ENCODE measurements at regions not wholly inside any gene's neighbourhood (a gene's known extent, or its start where the extent isn't known, plus 50 kb on each side); places are given as distances from the start of the nearest gene placed in this dataset.

- H3K27ac ChIP-seq (ENCODE audit: low read length), result no peak overlapping the region
- Mint-ChIP-seq H3K27me3 (peaks cover 5 to 16% of the 10 kb centered on the region in 2 donors), H3K4me3 (no peak overlapping the region), H3K9me3 (no peaks in the 10 kb centered on the region), H3K36me3 (no peaks in the 10 kb centered on the region), H3K4me1 (no peaks in the 10 kb centered on the region), H3K27ac (no peak overlapping the region)
- no peak for DNase-seq
- no peaks in the 10 kb centered on the region for H3K27me3 ChIP-seq (replicated peaks in 1 of 2; ENCODE audit: control insufficient read depth in 2 of 2, extremely low read depth in 1 of 2, insufficient read depth in 2 of 2, low read length in 1 of 2)
- no peak overlapping the region for H3K4me3 ChIP-seq (ENCODE audit: control insufficient read depth in 1 of 2, extremely low read depth in 1 of 2, low read length in 1 of 2)
- WGBS (ENCODE audit: insufficient coverage), result 57% methylated on average over 1 of the region's 2 CpGs
- H3K9me3 ChIP-seq, result no peaks in the 10 kb centered on the region
- H3K4me1 ChIP-seq (ENCODE audit: control insufficient read depth in 1 of 2, extremely low read depth in 1 of 2, insufficient read depth in 2 of 2, low read length in 2 of 2), result no peaks in the 10 kb centered on the region
- H3K36me3 ChIP-seq (ENCODE audit: control insufficient read depth in 2 of 2, extremely low read depth in 1 of 2, insufficient read depth in 1 of 2, low read length in 1 of 2), result no peaks in the 10 kb centered on the region
- ChIA-PET POLR2A (no interaction called here), CTCF (no interaction called here)
- ATAC-seq (replicated peaks in 1 of 4), result no peak
Measured at GRCh38 chr3:115494826-115495225, 128.5 kb upstream of the GAP43 start.

- no peaks in the 10 kb centered on the region for H3K9me3 Mint-ChIP-seq
- DNase-seq, result no peak
- peaks cover 1 to 20% of the 10 kb centered on the region in 2 donors for H3K27me3 Mint-ChIP-seq
- CTCF ChIA-PET, result no interaction called here
- Histone ChIP-seq H3K9me3 (no peaks in the 10 kb centered on the region), H3K4me1 (ENCODE audit: control insufficient read depth in 1 of 2, extremely low read depth in 1 of 2, insufficient read depth in 2 of 2, low read length in 2 of 2) (no peaks in the 10 kb centered on the region), H3K27me3 (replicated peaks in 1 of 2; ENCODE audit: control insufficient read depth in 2 of 2, extremely low read depth in 1 of 2, insufficient read depth in 2 of 2, low read length in 1 of 2) (no peaks in the 10 kb centered on the region), H3K36me3 (ENCODE audit: control insufficient read depth in 2 of 2, extremely low read depth in 1 of 2, insufficient read depth in 1 of 2, low read length in 1 of 2) (no peaks in the 10 kb centered on the region), H3K4me3 (ENCODE audit: control insufficient read depth in 1 of 2, extremely low read depth in 1 of 2, low read length in 1 of 2) (no peak overlapping the region), H3K27ac (ENCODE audit: low read length) (no peak overlapping the region)
- ATAC-seq (replicated peaks in 1 of 4), result no peak
- POLR2A ChIA-PET, result no interaction called here
- H3K36me3 Mint-ChIP-seq, result no peaks in the 10 kb centered on the region
- H3K4me1 Mint-ChIP-seq, result no peaks in the 10 kb centered on the region
- no peak overlapping the region for H3K27ac Mint-ChIP-seq
- no peak overlapping the region for H3K4me3 Mint-ChIP-seq
- WGBS (ENCODE audit: insufficient coverage), result no CpG with 5 or more reads among the region's 1 CpG
Measured at GRCh38 chr3:115498421-115498820, 124.9 kb upstream of the GAP43 start.

GRCh38 chr3:115498898-115499297 is 124.4 kb upstream of the GAP43 start:
- no peak for DNase-seq
- H3K27me3 Mint-ChIP-seq, result peaks cover 1 to 19% of the 10 kb centered on the region in 2 donors
- ChIA-PET POLR2A (no interaction called here), CTCF (no interaction called here)
- no CpG with 5 or more reads among the region's 1 CpG for WGBS (ENCODE audit: insufficient coverage)
- H3K4me3 Mint-ChIP-seq, result no peak overlapping the region
- no peaks in the 10 kb centered on the region for H3K9me3 Mint-ChIP-seq
- no peaks in the 10 kb centered on the region for H3K36me3 Mint-ChIP-seq
- Histone ChIP-seq H3K36me3 (ENCODE audit: control insufficient read depth in 2 of 2, extremely low read depth in 1 of 2, insufficient read depth in 1 of 2, low read length in 1 of 2) (no peaks in the 10 kb centered on the region), H3K27me3 (replicated peaks in 1 of 2; ENCODE audit: control insufficient read depth in 2 of 2, extremely low read depth in 1 of 2, insufficient read depth in 2 of 2, low read length in 1 of 2) (no peaks in the 10 kb centered on the region), H3K9me3 (no peaks in the 10 kb centered on the region), H3K4me3 (ENCODE audit: control insufficient read depth in 1 of 2, extremely low read depth in 1 of 2, low read length in 1 of 2) (no peak overlapping the region), H3K4me1 (ENCODE audit: control insufficient read depth in 1 of 2, extremely low read depth in 1 of 2, insufficient read depth in 2 of 2, low read length in 2 of 2) (no peaks in the 10 kb centered on the region), H3K27ac (ENCODE audit: low read length) (no peak overlapping the region)
- no peak overlapping the region for H3K27ac Mint-ChIP-seq
- ATAC-seq (replicated peaks in 1 of 4), result no peak
- no peaks in the 10 kb centered on the region for H3K4me1 Mint-ChIP-seq

- H3K36me3 Mint-ChIP-seq, result no peaks in the 10 kb centered on the region
- no peaks in the 10 kb centered on the region for H3K9me3 Mint-ChIP-seq
- no peaks in the 10 kb centered on the region for H3K36me3 ChIP-seq (ENCODE audit: control insufficient read depth in 2 of 2, extremely low read depth in 1 of 2, insufficient read depth in 1 of 2, low read length in 1 of 2)
- no peaks in the 10 kb centered on the region for H3K27me3 ChIP-seq (replicated peaks in 1 of 2; ENCODE audit: control insufficient read depth in 2 of 2, extremely low read depth in 1 of 2, insufficient read depth in 2 of 2, low read length in 1 of 2)
- H3K4me1 ChIP-seq (ENCODE audit: control insufficient read depth in 1 of 2, extremely low read depth in 1 of 2, insufficient read depth in 2 of 2, low read length in 2 of 2), result no peaks in the 10 kb centered on the region
- ChIA-PET POLR2A (no interaction called here), CTCF (no interaction called here)
- no peak for ATAC-seq (replicated peaks in 1 of 4)
- peaks cover 1 to 17% of the 10 kb centered on the region in 2 donors for H3K27me3 Mint-ChIP-seq
- H3K4me1 Mint-ChIP-seq, result no peaks in the 10 kb centered on the region
- H3K9me3 ChIP-seq, result no peaks in the 10 kb centered on the region
- no peak for DNase-seq
- no peak overlapping the region for H3K4me3 ChIP-seq (ENCODE audit: control insufficient read depth in 1 of 2, extremely low read depth in 1 of 2, low read length in 1 of 2)
- WGBS (ENCODE audit: insufficient coverage), result no CpG with 5 or more reads among the region's 3 CpGs
- no peak overlapping the region for H3K27ac Mint-ChIP-seq
- no peak overlapping the region for H3K4me3 Mint-ChIP-seq
- no peak overlapping the region for H3K27ac ChIP-seq (ENCODE audit: low read length)
Measured at GRCh38 chr3:115499666-115500065, 123.6 kb upstream of the GAP43 start.

GRCh38 chr3:115500795-115501194 is 122.5 kb upstream of the GAP43 start:
- ATAC-seq (replicated peaks in 1 of 4) (no peak), DNase-seq (no peak)
- CTCF ChIA-PET, result no interaction called here
- no peak overlapping the region for H3K4me3 Mint-ChIP-seq
- no peaks in the 10 kb centered on the region for H3K4me1 Mint-ChIP-seq
- Histone ChIP-seq H3K9me3 (no peaks in the 10 kb centered on the region), H3K27me3 (replicated peaks in 1 of 2; ENCODE audit: control insufficient read depth in 2 of 2, extremely low read depth in 1 of 2, insufficient read depth in 2 of 2, low read length in 1 of 2) (no peaks in the 10 kb centered on the region), H3K36me3 (ENCODE audit: control insufficient read depth in 2 of 2, extremely low read depth in 1 of 2, insufficient read depth in 1 of 2, low read length in 1 of 2) (no peaks in the 10 kb centered on the region), H3K4me1 (ENCODE audit: control insufficient read depth in 1 of 2, extremely low read depth in 1 of 2, insufficient read depth in 2 of 2, low read length in 2 of 2) (no peaks in the 10 kb centered on the region), H3K4me3 (ENCODE audit: control insufficient read depth in 1 of 2, extremely low read depth in 1 of 2, low read length in 1 of 2) (no peak overlapping the region), H3K27ac (ENCODE audit: low read length) (no peak overlapping the region)
- H3K27ac Mint-ChIP-seq, result no peak overlapping the region
- H3K36me3 Mint-ChIP-seq, result no peaks in the 10 kb centered on the region
- POLR2A ChIA-PET, result interaction anchor here in 1 of 2 donors (0.5 kb wide), 1 partner anchor 48 kb away, joined by 3 read pairs; no protein-coding TSS in a partner anchor
- H3K27me3 Mint-ChIP-seq, result peaks cover 5 to 18% of the 10 kb centered on the region in 2 donors
- peaks cover 0 to 4% (median 0%) of the 10 kb centered on the region in 3 donors for H3K9me3 Mint-ChIP-seq
- WGBS (ENCODE audit: insufficient coverage), result no CpG with 5 or more reads among the region's 2 CpGs

- Mint-ChIP-seq H3K4me1 (no peaks in the 10 kb centered on the region), H3K27me3 (peaks cover 5 to 18% of the 10 kb centered on the region in 2 donors), H3K27ac (no peak overlapping the region), H3K9me3 (peaks cover 0 to 4% (median 4%) of the 10 kb centered on the region in 3 donors), H3K4me3 (no peak overlapping the region), H3K36me3 (no peaks in the 10 kb centered on the region)
- H3K4me3 ChIP-seq (ENCODE audit: control insufficient read depth in 1 of 2, extremely low read depth in 1 of 2, low read length in 1 of 2), result no peak overlapping the region
- no peaks in the 10 kb centered on the region for H3K9me3 ChIP-seq
- ChIA-PET POLR2A (no interaction called here), CTCF (interaction anchor here in 1 of 2 donors (0.6 kb wide), 1 partner anchor 1683 kb away, joined by 5 read pairs; no protein-coding TSS in a partner anchor)
- ATAC-seq (replicated peaks in 1 of 4) (no peak), DNase-seq (no peak)
- 76% methylated on average over 3 of the region's 4 CpGs for WGBS (ENCODE audit: insufficient coverage)
- no peaks in the 10 kb centered on the region for H3K4me1 ChIP-seq (ENCODE audit: control insufficient read depth in 1 of 2, extremely low read depth in 1 of 2, insufficient read depth in 2 of 2, low read length in 2 of 2)
- H3K27ac ChIP-seq (ENCODE audit: low read length), result no peak overlapping the region
- H3K27me3 ChIP-seq (replicated peaks in 1 of 2; ENCODE audit: control insufficient read depth in 2 of 2, extremely low read depth in 1 of 2, insufficient read depth in 2 of 2, low read length in 1 of 2), result no peaks in the 10 kb centered on the region
- H3K36me3 ChIP-seq (ENCODE audit: control insufficient read depth in 2 of 2, extremely low read depth in 1 of 2, insufficient read depth in 1 of 2, low read length in 1 of 2), result no peaks in the 10 kb centered on the region
Measured at GRCh38 chr3:115502128-115502527, 121.2 kb upstream of the GAP43 start.

- ATAC-seq (replicated peaks in 1 of 4) (no peak), DNase-seq (no peak)
- no peaks in the 10 kb centered on the region for H3K4me1 Mint-ChIP-seq
- Histone ChIP-seq H3K27me3 (replicated peaks in 1 of 2; ENCODE audit: control insufficient read depth in 2 of 2, extremely low read depth in 1 of 2, insufficient read depth in 2 of 2, low read length in 1 of 2) (no peaks in the 10 kb centered on the region), H3K36me3 (ENCODE audit: control insufficient read depth in 2 of 2, extremely low read depth in 1 of 2, insufficient read depth in 1 of 2, low read length in 1 of 2) (no peaks in the 10 kb centered on the region), H3K9me3 (no peaks in the 10 kb centered on the region), H3K4me1 (ENCODE audit: control insufficient read depth in 1 of 2, extremely low read depth in 1 of 2, insufficient read depth in 2 of 2, low read length in 2 of 2) (no peaks in the 10 kb centered on the region), H3K4me3 (ENCODE audit: control insufficient read depth in 1 of 2, extremely low read depth in 1 of 2, low read length in 1 of 2) (no peak overlapping the region), H3K27ac (ENCODE audit: low read length) (no peak overlapping the region)
- WGBS (ENCODE audit: insufficient coverage), result 82% methylated on average over 2 of the region's 2 CpGs
- H3K9me3 Mint-ChIP-seq, result peaks cover 0 to 4% (median 4%) of the 10 kb centered on the region in 3 donors
- no peak overlapping the region for H3K4me3 Mint-ChIP-seq
- H3K36me3 Mint-ChIP-seq, result no peaks in the 10 kb centered on the region
- H3K27me3 Mint-ChIP-seq, result peaks cover 5 to 23% of the 10 kb centered on the region in 2 donors
- CTCF ChIA-PET, result no interaction called here
- H3K27ac Mint-ChIP-seq, result no peak overlapping the region
- POLR2A ChIA-PET, result no interaction called here
Measured at GRCh38 chr3:115503394-115503793, 119.9 kb upstream of the GAP43 start.

Data from T-cell (primary cell).